ENCODE measurements at regions not wholly inside any gene's neighbourhood (a gene's known extent, or its start where the extent isn't known, plus 50 kb on each side); places are given as distances from the start of the nearest gene placed in this dataset.

DNA sequence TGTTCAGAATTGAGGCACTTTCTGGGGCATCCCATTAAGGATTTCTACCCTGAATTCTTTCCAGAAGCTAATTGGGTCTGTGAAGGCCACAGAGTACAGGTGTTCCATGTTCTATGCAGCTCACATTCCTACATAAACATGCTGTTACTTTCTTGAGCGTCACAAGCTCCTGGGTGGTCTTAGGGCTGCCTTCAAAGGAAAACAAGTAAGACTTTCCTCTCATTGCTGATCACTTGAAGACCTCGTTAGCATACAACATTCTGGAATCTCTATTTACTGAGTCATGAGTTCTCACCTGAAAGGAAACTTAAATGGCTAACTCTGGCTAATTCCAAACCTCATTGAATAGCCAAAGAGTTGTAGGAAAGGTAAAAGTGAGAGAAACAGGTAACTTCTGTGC is 63.0 kb upstream of the HMGA2 start:
- H3K27me3 Mint-ChIP-seq (ENCODE audit: low read depth) = peaks cover 7% of the 10 kb centered on the region
- H3K4me3 Mint-ChIP-seq = no peak overlapping the region
- H3K27ac Mint-ChIP-seq = no peak overlapping the region
- no peaks in the 10 kb centered on the region for H3K36me3 Mint-ChIP-seq (ENCODE audit: low read depth)
- DNase-seq = no peak
- H3K4me1 Mint-ChIP-seq (ENCODE audit: low read depth) = peaks cover 10% of the 10 kb centered on the region
- CTCF ChIA-PET = no interaction called here
- H3K9me3 Mint-ChIP-seq = no peaks in the 10 kb centered on the region
- intact Hi-C loops (cut with micrococcal nuclease) = no loop called here

DNA sequence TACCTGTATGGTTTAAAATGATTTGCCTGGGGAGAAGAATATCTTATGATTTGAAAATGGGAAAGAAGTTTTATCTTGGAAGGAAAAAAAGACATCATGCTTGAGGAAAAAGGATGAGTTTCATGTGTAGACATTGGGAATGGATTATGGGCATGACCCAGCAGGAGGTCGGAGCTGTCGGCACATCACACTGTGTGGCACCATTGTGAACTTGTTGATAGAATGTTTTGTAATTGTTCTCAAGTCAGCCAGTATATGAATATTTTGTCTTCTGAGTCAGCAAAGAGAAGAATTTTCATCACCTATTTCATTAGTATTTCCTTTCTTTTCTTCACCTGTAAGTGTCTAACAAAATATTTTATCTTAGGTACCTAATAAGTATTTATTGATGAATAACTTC is 60.0 kb upstream of the HMGA2 start:
- intact Hi-C loops (cut with micrococcal nuclease) = no loop called here
- no peak for DNase-seq
- H3K9me3 Mint-ChIP-seq = no peaks in the 10 kb centered on the region
- no peak overlapping the region for H3K4me3 Mint-ChIP-seq
- no peaks in the 10 kb centered on the region for H3K36me3 Mint-ChIP-seq (ENCODE audit: low read depth)
- CTCF ChIA-PET = interaction anchor here (0.7 kb wide), 1 partner anchor 293 kb away, joined by 5 read pairs; no protein-coding TSS in a partner anchor
- H3K4me1 Mint-ChIP-seq (ENCODE audit: low read depth) = no peaks in the 10 kb centered on the region
- peaks cover 8% of the 10 kb centered on the region for H3K27me3 Mint-ChIP-seq (ENCODE audit: low read depth)
- no peak overlapping the region for H3K27ac Mint-ChIP-seq

DNA sequence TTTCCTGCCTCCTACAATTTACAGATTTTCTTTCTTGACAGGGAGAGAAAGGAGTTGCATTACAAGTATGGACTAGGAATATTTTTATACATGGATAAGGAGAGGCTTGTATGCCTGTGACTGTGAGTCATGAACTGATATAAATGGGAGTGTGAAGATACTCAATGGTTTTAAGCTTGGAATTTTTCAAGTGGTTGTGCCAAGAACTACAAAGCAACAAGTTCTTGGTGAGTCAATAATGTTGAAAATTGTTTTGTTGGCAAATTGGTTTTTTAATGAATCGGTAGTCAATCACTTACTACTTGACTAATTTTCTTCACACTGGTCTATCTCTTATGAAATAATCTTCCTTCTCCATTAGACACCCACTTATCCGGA is 58.9 kb upstream of the HMGA2 start:
- no peak for DNase-seq
- Mint-ChIP-seq H3K4me1 (ENCODE audit: low read depth) (no peaks in the 10 kb centered on the region), H3K27me3 (ENCODE audit: low read depth) (peaks cover 12% of the 10 kb centered on the region), H3K36me3 (ENCODE audit: low read depth) (no peaks in the 10 kb centered on the region), H3K27ac (no peak overlapping the region), H3K4me3 (no peak overlapping the region), H3K9me3 (no peaks in the 10 kb centered on the region)
- intact Hi-C loops (cut with micrococcal nuclease) = no loop called here
- CTCF ChIA-PET = no interaction called here

DNA sequence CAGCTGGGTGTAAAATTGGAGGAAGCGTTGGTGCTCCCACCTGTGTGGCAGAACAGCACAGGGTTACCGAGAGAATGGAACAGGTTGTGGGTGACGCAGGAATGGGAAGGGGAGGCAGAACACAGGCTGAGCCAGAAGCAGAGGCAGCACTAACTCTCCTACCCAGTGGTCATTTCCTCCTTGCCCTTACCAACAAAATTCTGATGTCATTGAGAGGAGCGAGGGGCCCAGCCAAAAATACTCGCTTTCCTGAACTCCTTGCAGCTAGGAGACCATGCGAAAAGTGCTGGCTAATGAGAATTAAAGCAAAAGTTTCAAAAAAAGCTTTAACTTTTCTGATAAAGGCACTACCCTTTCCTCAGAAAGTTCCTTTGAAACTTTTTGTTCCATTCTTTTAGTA is 54.4 kb upstream of the HMGA2 start:
- Mint-ChIP-seq H3K27me3 (ENCODE audit: low read depth) (peaks cover 10% of the 10 kb centered on the region), H3K4me3 (no peak overlapping the region), H3K27ac (no peak overlapping the region), H3K4me1 (ENCODE audit: low read depth) (no peaks in the 10 kb centered on the region), H3K36me3 (ENCODE audit: low read depth) (no peaks in the 10 kb centered on the region), H3K9me3 (no peaks in the 10 kb centered on the region)
- DNase-seq = no peak
- CTCF ChIA-PET = interaction anchor here (1.7 kb wide), 1 partner anchor 12 kb away, joined by 4 read pairs; no protein-coding TSS in a partner anchor
- intact Hi-C loops (cut with micrococcal nuclease) = no loop called here

Measured in activated naive CD4-positive, alpha-beta T cell treated with anti-CD3 and anti-CD28 coated beads for 36 hours (primary cell).